ENCODE measurements at regions not wholly inside any gene's neighbourhood (a gene's known extent, or its start where the extent isn't known, plus 50 kb on each side); places are given as distances from the start of the nearest gene placed in this dataset.

- DNase-seq (ENCODE audit: insufficient read length, low spot score) (no peak), FAIRE-seq (no peak)
Observed at GRCh38 chr2:144694456-144694855, 174.5 kb upstream of the ZEB2 start.

- DNase-seq (ENCODE audit: insufficient read length, low spot score) (no peak), FAIRE-seq (no peak)
Observed at GRCh38 chr2:144693179-144693578, 173.3 kb upstream of the ZEB2 start.

- no peak for FAIRE-seq
- DNase-seq (ENCODE audit: insufficient read length, low spot score) = no peak
Observed at GRCh38 chr2:144692661-144693060, 172.7 kb upstream of the ZEB2 start.

GRCh38 chr2:144690771-144691170 is 170.9 kb upstream of the ZEB2 start:
- FAIRE-seq = no peak
- no peak for DNase-seq (ENCODE audit: insufficient read length, low spot score)

- DNase-seq (ENCODE audit: insufficient read length, low spot score) (no peak), FAIRE-seq (no peak)
Observed at GRCh38 chr2:144686518-144687215, 166.7 kb upstream of the ZEB2 start.

GRCh38 chr2:144683966-144684365 is 164.0 kb upstream of the ZEB2 start:
- no peak for FAIRE-seq

GRCh38 chr2:144683107-144683753 is 163.3 kb upstream of the ZEB2 start:
- DNase-seq (ENCODE audit: insufficient read length, low spot score) = no peak
- FAIRE-seq = no peak

More at GRCh38 chr2:144683966-144684365, 164.0 kb upstream of the ZEB2 start:
- DNase-seq (ENCODE audit: insufficient read length, low spot score) = no peak

GRCh38 chr2:144682248-144682647 is 162.3 kb upstream of the ZEB2 start:
- no peak for DNase-seq (ENCODE audit: insufficient read length, low spot score)
- no peak for FAIRE-seq

GRCh38 chr2:144681389-144681788 is 161.5 kb upstream of the ZEB2 start:
- FAIRE-seq (no peak), DNase-seq (ENCODE audit: insufficient read length, low spot score) (no peak)

- FAIRE-seq (no peak), DNase-seq (ENCODE audit: insufficient read length, low spot score) (no peak)
Observed at GRCh38 chr2:144679942-144680341, 160.0 kb upstream of the ZEB2 start.

GRCh38 chr2:144678736-144679135 is 158.8 kb upstream of the ZEB2 start:
- no peak for DNase-seq (ENCODE audit: insufficient read length, low spot score)
- FAIRE-seq = no peak

GRCh38 chr2:144675731-144676130 is 155.8 kb upstream of the ZEB2 start:
- DNase-seq (ENCODE audit: insufficient read length, low spot score) (no peak), FAIRE-seq (no peak)

- no peak for FAIRE-seq
- DNase-seq (ENCODE audit: insufficient read length, low spot score) = no peak
Observed at GRCh38 chr2:144675331-144675730, 155.4 kb upstream of the ZEB2 start.

- no peak for DNase-seq (ENCODE audit: insufficient read length, low spot score)
- FAIRE-seq = no peak
Observed at GRCh38 chr2:144674071-144674470, 154.2 kb upstream of the ZEB2 start.

- DNase-seq (ENCODE audit: insufficient read length, low spot score) (no peak), FAIRE-seq (no peak)
Observed at GRCh38 chr2:144673456-144673855, 153.5 kb upstream of the ZEB2 start.

GRCh38 chr2:144671695-144672455 is 152.0 kb upstream of the ZEB2 start:
- no peak for DNase-seq (ENCODE audit: insufficient read length, low spot score)
- FAIRE-seq = no peak

GRCh38 chr2:144670738-144671137 is 150.8 kb upstream of the ZEB2 start:
- DNase-seq (ENCODE audit: insufficient read length, low spot score) (no peak), FAIRE-seq (no peak)

- DNase-seq (ENCODE audit: insufficient read length, low spot score) (no peak), FAIRE-seq (no peak)
Observed at GRCh38 chr2:144670080-144670479, 150.2 kb upstream of the ZEB2 start.

GRCh38 chr2:144669196-144669987 is 149.5 kb upstream of the ZEB2 start:
- DNase-seq (ENCODE audit: insufficient read length, low spot score) (no peak), FAIRE-seq (no peak)

GRCh38 chr2:144668493-144669110 is 148.7 kb upstream of the ZEB2 start:
- no peak for FAIRE-seq

GRCh38 chr2:144666032-144666431 is 146.1 kb upstream of the ZEB2 start:
- FAIRE-seq = no peak

More at GRCh38 chr2:144668493-144669110, 148.7 kb upstream of the ZEB2 start:
- no peak for DNase-seq (ENCODE audit: insufficient read length, low spot score)

More at GRCh38 chr2:144666032-144666431, 146.1 kb upstream of the ZEB2 start:
- DNase-seq (ENCODE audit: insufficient read length, low spot score) = no peak

All from GM19239 (cell line).